ENCODE measurements at regions not wholly inside any gene's neighbourhood (a gene's known extent, or its start where the extent isn't known, plus 50 kb on each side); places are given as distances from the start of the nearest gene placed in this dataset.

GRCh38 chr13:81138353-81138980 lies 797.5 kb upstream of the SPRY2 start:
- TF ChIP-seq EZH2 (IDR thresholded peaks at IDR 0.05; ENCODE audit: low read length, unreplicated experiment), result no peak
- no peak for TF ChIP-seq CTCF (conservative IDR thresholded peaks at IDR 0.05; ENCODE audit: low read depth, low read length)
